A549 (cell line): ENCODE measurements at regions not wholly inside any gene's neighbourhood (a gene's known extent, or its start where the extent isn't known, plus 50 kb on each side); places are given as distances from the start of the nearest gene placed in this dataset.

Experiments
- ATAC-seq, 2 experiments: fragments of 200-7000 bp in 1 of 2; fragments of >200 bp in 1 of 2; cut with Nextera tagmentation in 1 of 2; cut with Tn5 transposase in 1 of 2; 3 replicates each; pipeline versions ENCODE4 v1.8.0 to v1.9.1; 2018 to 2020; ENCODE audit warnings: mild to moderate bottlenecking in 1 of 2, moderate library complexity in 1 of 2
- CTCF ChIA-PET: fragments of 300-600 bp; sonication (Branson Sonifier 250); formaldehyde crosslinking; extraction: SDS; loops from one replicate; lab custom pipeline; 2021; ENCODE audit warnings: antibody characterized with exemption, inconsistent platforms; lab: Yijun Ruan, JAX
- POLR2A ChIA-PET: fragments of 350-600 bp; formaldehyde crosslinking; extraction: SDS; loops from one replicate; lab custom pipeline; 2021; ENCODE audit warnings: antibody characterized with exemption, inconsistent platforms; lab: Yijun Ruan, JAX
- DNase-seq, 2 experiments: peaks; one replicate each; pipeline versions ENCODE4 v3.0.0 to v3.0.0-alpha.2; 2011 to 2016; ENCODE audit warnings: low read depth in 1 of 2, low spot score in 1 of 2
- FAIRE-seq: peaks from 2 replicates; lab custom pipeline; 2011; peaks lifted over from hg19 to GRCh38; lab: Jason Lieb, UNC
- H3K27ac ChIP-seq, 2 experiments: fragments of >200 bp; sonication (Bioruptor Twin); formaldehyde crosslinking; 3 replicates each; pipeline ENCODE4 v1.5.1; 2016 to 2017
- H3K4me1 ChIP-seq: fragments of >200 bp; sonication (Bioruptor Twin); formaldehyde crosslinking; 3 replicates; pipeline ENCODE4 v1.6.1; 2016
- H3K4me2 ChIP-seq: fragments of >200 bp; sonication (Bioruptor Twin); formaldehyde crosslinking; 3 replicates; pipeline ENCODE4 v1.6.1; 2016
- H3K4me3 ChIP-seq: fragments of >200 bp; sonication (Bioruptor Twin); formaldehyde crosslinking; 3 replicates; pipeline ENCODE4 v1.5.1; 2016
- H3K9me3 ChIP-seq: fragments of >200 bp; sonication (Bioruptor Twin); formaldehyde crosslinking; 3 replicates; pipeline ENCODE4 v1.6.1; 2016
- CBX2 ChIP-seq: fragments of 200-600 bp; sonication (generic); IDR thresholded peaks from 2 replicates; pipeline ENCODE4 v1.6.1; 2016; ENCODE audit warnings: low read depth, mild to moderate bottlenecking, borderline replicate concordance
- CBX8 ChIP-seq: fragments of 200-600 bp; sonication (generic); IDR thresholded peaks from 2 replicates; pipeline ENCODE4 v1.6.1; 2016
- CHD4 ChIP-seq: fragments of 200-600 bp; sonication (generic); IDR thresholded peaks from 2 replicates; pipeline ENCODE4 v1.6.1; 2016; ENCODE audit warnings: antibody characterized with exemption, mild to moderate bottlenecking, borderline replicate concordance
- CTCF ChIP-seq: fragments of >200 bp; sonication (Bioruptor Twin); formaldehyde crosslinking; IDR thresholded peaks from 3 replicates; pipeline ENCODE4 v1.5.1; 2016
- EHF ChIP-seq: fragments of 250-450 bp; sonication (Bioruptor Pico); IDR thresholded peaks from 2 replicates; pipeline ENCODE4 v1.5.0; 2020; ENCODE audit warnings: mild to moderate bottlenecking
- EHMT2 ChIP-seq: fragments of 200-600 bp; sonication (generic); IDR thresholded peaks from 2 replicates; pipeline ENCODE4 v1.6.1; 2016; ENCODE audit warnings: antibody characterized with exemption, low read depth, mild to moderate bottlenecking, moderate library complexity
- EP300 ChIP-seq, 2 experiments: fragments of >200 bp; sonication (Bioruptor Twin); formaldehyde crosslinking; IDR thresholded peaks; 2 replicates in 1 of 2; 3 replicates in 1 of 2; pipeline ENCODE4 v1.6.1; 2016 to 2017
- FOSB ChIP-seq: fragments of 250-450 bp; sonication (Bioruptor Pico); IDR thresholded peaks from 2 replicates; pipeline ENCODE4 v1.5.0; 2020; ENCODE audit warnings: mild to moderate bottlenecking, moderate library complexity
- FOSL2 ChIP-seq, 2 experiments: fragments of 450-650 bp in 1 of 2; fragments of >200 bp in 1 of 2; sonication (Bioruptor Twin) in 1 of 2; formaldehyde crosslinking; IDR thresholded peaks; 2 replicates each; pipeline versions ENCODE4 v1.5.0 to v1.6.1; 2016 to 2020; ENCODE audit warnings: mild to moderate bottlenecking in 1 of 2, moderate library complexity in 1 of 2
- FOXS1 ChIP-seq: fragments of 250-450 bp; sonication (Bioruptor Pico); IDR thresholded peaks from 2 replicates; pipeline ENCODE4 v1.5.0; 2020; ENCODE audit warnings: mild to moderate bottlenecking, moderate library complexity
- GATA3 ChIP-seq: IDR thresholded peaks from 2 replicates; pipeline ENCODE4 v1.6.1; 2012; ENCODE audit warnings: borderline replicate concordance
- HMGXB4 ChIP-seq: fragments of 250-450 bp; sonication (Bioruptor Pico); IDR thresholded peaks from 2 replicates; pipeline ENCODE4 v1.5.0; 2021; ENCODE audit warnings: mild to moderate bottlenecking, moderate library complexity, borderline replicate concordance
- HOXA7 ChIP-seq: fragments of 250-450 bp; sonication (Bioruptor Pico); IDR thresholded peaks from 2 replicates; pipeline ENCODE4 v1.5.0; 2020; ENCODE audit warnings: mild to moderate bottlenecking, moderate library complexity
- HOXB13 ChIP-seq: fragments of 250-450 bp; sonication (Bioruptor Pico); IDR thresholded peaks from 2 replicates; pipeline ENCODE4 v1.5.0; 2020; ENCODE audit warnings: low read depth, mild to moderate bottlenecking, moderate library complexity
- KDM1A ChIP-seq: fragments of 200-600 bp; sonication (generic); IDR thresholded peaks from 2 replicates; pipeline ENCODE4 v1.6.1; 2016; ENCODE audit warnings: low read depth, mild to moderate bottlenecking
- KDM5A ChIP-seq: fragments of 200-600 bp; sonication (generic); IDR thresholded peaks from 2 replicates; pipeline ENCODE4 v1.6.1; 2016; ENCODE audit warnings: antibody characterized with exemption, mild to moderate bottlenecking
- MAFK ChIP-seq: fragments of 450-650 bp; IDR thresholded peaks from 2 replicates; pipeline ENCODE4 v1.6.1; 2014; ENCODE audit not compliant: partially characterized antibody
- MAX ChIP-seq: IDR thresholded peaks from 2 replicates; pipeline ENCODE4 v1.6.1; 2012
- NR3C1 ChIP-seq: fragments of >200 bp; sonication (Bioruptor Twin); formaldehyde crosslinking; IDR thresholded peaks from 3 replicates; pipeline ENCODE4 v1.6.1; 2017
- POLR2A ChIP-seq: IDR thresholded peaks from 2 replicates; pipeline ENCODE4 v1.6.1; 2012; ENCODE audit warnings: mild to moderate bottlenecking, low read length
- POLR2AphosphoS2 ChIP-seq: conservative IDR thresholded peaks from 2 replicates; pipeline ENCODE4 v1.6.1; 2012; ENCODE audit warnings: low read length, improper control_type of control experiment, inconsistent platforms
- RAD21 ChIP-seq, 2 experiments: fragments of >200 bp in 1 of 2; sonication (Bioruptor Twin) in 1 of 2; formaldehyde crosslinking in 1 of 2; IDR thresholded peaks in 1 of 2; conservative IDR thresholded peaks in 1 of 2; 2 replicates in 1 of 2; 3 replicates in 1 of 2; pipeline ENCODE4 v1.6.1; 2012 to 2018; ENCODE audit warnings: inconsistent platforms in 1 of 2
- SREBF2 ChIP-seq: fragments of 450-650 bp; IDR thresholded peaks from 2 replicates; pipeline ENCODE4 v1.6.1; 2014; ENCODE audit warnings: mild to moderate bottlenecking, moderate library complexity
- TFCP2L1 ChIP-seq: fragments of 250-450 bp; sonication (Bioruptor Pico); IDR thresholded peaks from 2 replicates; pipeline ENCODE4 v1.5.0; 2021; ENCODE audit warnings: mild to moderate bottlenecking
- ZFP36 ChIP-seq: fragments of 450-650 bp; IDR thresholded peaks from 2 replicates; pipeline ENCODE4 v1.6.1; 2014; ENCODE audit warnings: borderline replicate concordance; ENCODE audit not compliant: partially characterized antibody
- ZSCAN20 ChIP-seq: fragments of 250-450 bp; sonication (Bioruptor Pico); IDR thresholded peaks from 2 replicates; pipeline ENCODE4 v1.8.0; 2022; ENCODE audit warnings: mild to moderate bottlenecking, moderate library complexity
- WGBS: methylation state at CpG from one replicate; pipeline ENCODE4 v1.1.6; 2017; ENCODE audit errors: missing lambda C conversion rate; 5-methylcytosine and 5-hydroxymethylcytosine counted together

- H3K4me2 ChIP-seq: no peak overlapping the region
- DNase-seq: no peak
- no peak overlapping the region for H3K27ac ChIP-seq
- 6% methylated on average over 9 of the region's 9 CpGs for WGBS
- CTCF ChIA-PET: interaction anchor here (0.6 to 3.3 kb wide), 3 partner anchors 11 to 1655 kb away, joined by 3 to 13 read pairs (median 8); no protein-coding TSS in a partner anchor
- H3K4me1 ChIP-seq: no peaks in the 10 kb centered on the region
- TF ChIP-seq KDM5A (no peak), CBX8 (no peak), HOXA7 (CRISPR knock-in tag) (no peak), NR3C1 (no peak), FOXS1 (no peak), CHD4 (no peak), EP300 (IDR thresholded peaks at IDR 0.05) (no peak), CTCF (no peak), HMGXB4 (CRISPR knock-in tag) (no peak)
- TF ChIP-seq, all 56 proteins: peak for 0
- FAIRE-seq: no peak
- no peaks in the 10 kb centered on the region for H3K9me3 ChIP-seq
- ATAC-seq: no peak
- no peak overlapping the region for H3K4me3 ChIP-seq
- POLR2A ChIA-PET: no interaction called here
Observed at GRCh38 chr1:5503556-5504363, 488.5 kb downstream of the NPHP4 start.

- FAIRE-seq (no peak), DNase-seq (no peak), ATAC-seq (no peak)
- CTCF ChIA-PET: interaction anchor here (0.6 kb wide), 1 partner anchor 1654 kb away, joined by 3 read pairs; no protein-coding TSS in a partner anchor
- Histone ChIP-seq H3K4me2 (no peak overlapping the region), H3K27ac (no peak overlapping the region), H3K4me1 (no peaks in the 10 kb centered on the region), H3K4me3 (no peak overlapping the region), H3K9me3 (no peaks in the 10 kb centered on the region)
- WGBS: 38% methylated on average over 16 of the region's 18 CpGs
- TF ChIP-seq HOXB13 (CRISPR knock-in tag): no peak
- TF ChIP-seq CBX2: no peak
- TF ChIP-seq KDM1A: no peak
- TF ChIP-seq FOSB: no peak
- TF ChIP-seq POLR2A: no peak
- POLR2A ChIA-PET: no interaction called here
Observed at GRCh38 chr1:5502311-5503194, 489.7 kb downstream of the NPHP4 start.

- DNase-seq (no peak), FAIRE-seq (no peak), ATAC-seq (no peak)
- TF ChIP-seq FOSL2 (IDR thresholded peaks at IDR 0.05) (no peak), FOSL2 (CRISPR knock-in tag; IDR thresholded peaks at IDR 0.05) (no peak), ZSCAN20 (CRISPR knock-in tag) (no peak), ZFP36 (no peak), EHMT2 (no peak), SREBF2 (no peak), EHF (CRISPR knock-in tag) (no peak), GATA3 (no peak), CBX2 (no peak), TFCP2L1 (CRISPR knock-in tag) (no peak), RAD21 (conservative IDR thresholded peaks at IDR 0.05 in 1 of 2, IDR thresholded peaks at IDR 0.05 in 1 of 2) (no peak), POLR2AphosphoS2 (no peak), KDM5A (no peak), MAFK (no peak), MAX (no peak)
- Histone ChIP-seq H3K4me3 (no peak overlapping the region), H3K27ac (no peak overlapping the region), H3K9me3 (no peaks in the 10 kb centered on the region), H3K4me2 (no peak overlapping the region), H3K4me1 (no peaks in the 10 kb centered on the region)
- whole genome bisulfite sequencing: 39% methylated on average over 14 of the region's 18 CpGs
- ChIA-PET POLR2A (no interaction called here), CTCF (interaction anchor here (0.7 to 1.4 kb wide), 2 partner anchors 12 to 244 kb away, joined by 3 read pairs; no protein-coding TSS in a partner anchor)
Observed at GRCh38 chr1:5501206-5501930, 490.9 kb downstream of the NPHP4 start.
